ENCODE measurements at regions not wholly inside any gene's neighbourhood (a gene's known extent, or its start where the extent isn't known, plus 50 kb on each side); places are given as distances from the start of the nearest gene placed in this dataset.

- no peak for DNase-seq (ENCODE audit: low read depth)
Observed at GRCh38 chr6:21381331-21381963, 212.1 kb upstream of the SOX4 start.

- no peak for DNase-seq (ENCODE audit: low read depth)
Observed at GRCh38 chr6:21382821-21383449, 210.6 kb upstream of the SOX4 start.

GRCh38 chr6:21383450-21384085 lies 210.0 kb upstream of the SOX4 start:
- DNase-seq (ENCODE audit: low read depth), result no peak

- no peak for DNase-seq (ENCODE audit: low read depth)
Observed at GRCh38 chr6:21384216-21384615, 209.3 kb upstream of the SOX4 start.

GRCh38 chr6:21386744-21387143 lies 206.8 kb upstream of the SOX4 start:
- DNase-seq (ENCODE audit: low read depth), result no peak

GRCh38 chr6:21390532-21391213 lies 202.9 kb upstream of the SOX4 start:
- no peak for DNase-seq (ENCODE audit: low read depth)

- DNase-seq (ENCODE audit: low read depth), result no peak
Observed at GRCh38 chr6:21392177-21392576, 201.4 kb upstream of the SOX4 start.

- DNase-seq (ENCODE audit: low read depth), result no peak
Observed at GRCh38 chr6:21393441-21394165, 199.9 kb upstream of the SOX4 start.

GRCh38 chr6:21395121-21395520 lies 198.4 kb upstream of the SOX4 start:
- no peak for DNase-seq (ENCODE audit: low read depth)

- DNase-seq (ENCODE audit: low read depth), result peak; percentile 38
Observed at GRCh38 chr6:21396313-21396712, 197.2 kb upstream of the SOX4 start.

- no peak for DNase-seq (ENCODE audit: low read depth)
Observed at GRCh38 chr6:21398741-21399325, 194.7 kb upstream of the SOX4 start.

- peak; percentile 28 for DNase-seq (ENCODE audit: low read depth)
Observed at GRCh38 chr6:21402368-21402767, 191.2 kb upstream of the SOX4 start.

GRCh38 chr6:21404577-21404976 lies 189.0 kb upstream of the SOX4 start:
- DNase-seq (ENCODE audit: low read depth), result no peak

- DNase-seq (ENCODE audit: low read depth), result no peak
Observed at GRCh38 chr6:21406316-21406715, 187.2 kb upstream of the SOX4 start.

GRCh38 chr6:21409231-21409630 lies 184.3 kb upstream of the SOX4 start:
- no peak for DNase-seq (ENCODE audit: low read depth)

- DNase-seq (ENCODE audit: low read depth), result no peak
Observed at GRCh38 chr6:21413428-21413827, 180.1 kb upstream of the SOX4 start.

GRCh38 chr6:21414065-21414464 lies 179.5 kb upstream of the SOX4 start:
- no peak for DNase-seq (ENCODE audit: low read depth)

GRCh38 chr6:21420146-21420878 lies 173.2 kb upstream of the SOX4 start:
- no peak for DNase-seq (ENCODE audit: low read depth)

GRCh38 chr6:21420926-21421325 lies 172.6 kb upstream of the SOX4 start:
- DNase-seq (ENCODE audit: low read depth), result no peak

- DNase-seq (ENCODE audit: low read depth), result no peak
Observed at GRCh38 chr6:21423106-21423854, 170.3 kb upstream of the SOX4 start.
